Neural progenitor cell (in vitro differentiated cells): ENCODE measurements at regions not wholly inside any gene's neighbourhood (a gene's known extent, or its start where the extent isn't known, plus 50 kb on each side); places are given as distances from the start of the nearest gene placed in this dataset.

ENCODE experiments used
- DNase-seq: peaks from one replicate; pipeline ENCODE4 v3.0.0-alpha.2; 2016; ENCODE audit warnings: low spot score
- H2AFZ ChIP-seq: fragments of 200-600 bp; sonication (generic); replicated peaks from 2 replicates; pipeline ENCODE4 v1.6.1; 2016; ENCODE audit warnings: antibody characterized with exemption
- H3F3A ChIP-seq: fragments of 200-600 bp; sonication (generic); 2 replicates; pipeline ENCODE4 v1.6.1; 2016; ENCODE audit warnings: antibody characterized with exemption, low read depth
- H3K27ac ChIP-seq: fragments of 200-600 bp; sonication (generic); 2 replicates; pipeline ENCODE4 v1.5.1; 2016; ENCODE audit warnings: mild to moderate bottlenecking
- H3K27me3 ChIP-seq: fragments of 200-600 bp; sonication (generic); 2 replicates; pipeline ENCODE4 v1.6.1; 2016; ENCODE audit warnings: mild to moderate bottlenecking, moderate library complexity
- H3K36me3 ChIP-seq: fragments of 200-600 bp; sonication (generic); 2 replicates; pipeline ENCODE4 v1.5.1; 2016
- H3K4me1 ChIP-seq: fragments of 200-600 bp; sonication (generic); 2 replicates; pipeline ENCODE4 v1.6.1; 2016; ENCODE audit warnings: mixed run types
- H3K4me2 ChIP-seq: fragments of 200-600 bp; sonication (generic); 2 replicates; pipeline ENCODE4 v1.6.1; 2016
- H3K4me3 ChIP-seq: fragments of 200-600 bp; sonication (generic); 2 replicates; pipeline ENCODE4 v1.5.1; 2016
- H3K79me2 ChIP-seq: fragments of 200-600 bp; sonication (generic); 2 replicates; pipeline ENCODE4 v1.6.1; 2016; ENCODE audit warnings: low read depth
- H3K9ac ChIP-seq: fragments of 200-600 bp; sonication (generic); 2 replicates; pipeline ENCODE4 v1.6.1; 2016
- H3K9me3 ChIP-seq: fragments of 200-600 bp; sonication (generic); 2 replicates; pipeline ENCODE4 v1.5.1; 2016; ENCODE audit warnings: low read depth
- H4K20me1 ChIP-seq: fragments of 200-600 bp; sonication (generic); 2 replicates; pipeline ENCODE4 v1.6.1; 2016; ENCODE audit warnings: low read depth
- H3K27ac Mint-ChIP-seq: 3 replicates; pipeline ENCODE4 v1.8.0; 2021; ENCODE audit warnings: mixed read lengths
- H3K27me3 Mint-ChIP-seq: 2 replicates; pipeline ENCODE4 v1.8.0; 2022; ENCODE audit warnings: low read depth, mild to moderate bottlenecking, inconsistent platforms, moderate library complexity, mixed read lengths; ENCODE audit not compliant: insufficient read depth
- H3K36me3 Mint-ChIP-seq: 3 replicates; pipeline ENCODE4 v1.8.0; 2021; ENCODE audit warnings: mixed read lengths
- H3K4me1 Mint-ChIP-seq: 3 replicates; pipeline ENCODE4 v1.8.0; 2021; ENCODE audit warnings: mixed read lengths
- H3K4me3 Mint-ChIP-seq: 3 replicates; pipeline ENCODE4 v1.8.0; 2021; ENCODE audit warnings: mild to moderate bottlenecking, moderate library complexity, mixed read lengths
- H3K9me3 Mint-ChIP-seq: 3 replicates; pipeline ENCODE4 v1.8.0; 2020; ENCODE audit warnings: mixed read lengths
- EZH2 ChIP-seq: fragments of 200-600 bp; sonication (generic); IDR thresholded peaks from 2 replicates; pipeline ENCODE4 v1.6.1; 2017; ENCODE audit warnings: antibody characterized with exemption, mild to moderate bottlenecking, moderate library complexity
- EZH2phosphoT487 ChIP-seq: fragments of 200-600 bp; sonication (generic); IDR thresholded peaks from 2 replicates; pipeline ENCODE4 v1.6.1; 2017; ENCODE audit warnings: antibody characterized with exemption
- TF ChIP-seq, protein P1 (sequence below): fragments of 200-600 bp; sonication (generic); IDR thresholded peaks from 2 replicates; pipeline ENCODE4 v1.5.1; 2017; ENCODE audit warnings: antibody characterized with exemption, mild to moderate bottlenecking

DNA sequence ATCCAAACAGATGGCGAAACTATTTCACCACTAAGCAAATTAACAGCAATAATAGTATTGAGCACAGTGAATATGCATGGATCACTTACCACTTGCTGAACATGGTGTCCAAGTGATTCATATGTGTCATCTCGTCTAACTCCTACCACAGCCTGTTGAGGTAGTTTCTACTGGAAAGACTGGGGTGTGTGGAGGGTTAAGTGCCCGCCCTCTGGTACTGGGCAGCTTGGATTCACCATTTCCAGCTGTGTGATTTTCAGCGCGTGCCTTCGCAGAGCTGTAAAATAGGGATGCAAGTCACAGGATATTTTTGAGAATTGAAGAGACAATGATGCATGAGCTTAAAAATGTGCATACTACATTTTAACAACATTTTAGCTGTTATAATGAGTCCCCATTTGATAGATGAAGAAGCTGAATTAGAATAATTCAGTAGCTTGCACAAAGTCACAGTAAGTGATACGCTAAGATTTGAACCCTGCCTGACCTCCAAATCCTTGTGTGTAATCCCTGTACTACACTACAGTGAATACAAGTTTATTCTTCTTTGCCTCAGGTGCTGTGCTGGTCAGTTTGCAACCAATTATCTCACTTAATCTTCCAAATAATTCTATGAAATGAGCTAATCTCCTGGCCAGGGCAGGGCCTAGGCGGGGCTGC, 75.2 kb upstream of the SIX2 start:
- Mint-ChIP-seq H3K36me3 (no peaks in the 10 kb centered on the region), H3K4me1 (peaks cover 2% of the 10 kb centered on the region), H3K4me3 (no peak overlapping the region), H3K27me3 (peaks cover 6% of the 10 kb centered on the region), H3K9me3 (peaks cover 5% of the 10 kb centered on the region), H3K27ac (no peak overlapping the region)
- no peak overlapping the region for H3K27ac ChIP-seq
- H3K9ac ChIP-seq: no peak overlapping the region
- H2AFZ ChIP-seq: no peak overlapping the region
- H3F3A ChIP-seq: no peaks in the 10 kb centered on the region
- no peaks in the 10 kb centered on the region for H4K20me1 ChIP-seq
- H3K79me2 ChIP-seq: no peaks in the 10 kb centered on the region
- H3K27me3 ChIP-seq: no peaks in the 10 kb centered on the region
- H3K4me3 ChIP-seq: no peak overlapping the region
- TF ChIP-seq, protein P1, sequence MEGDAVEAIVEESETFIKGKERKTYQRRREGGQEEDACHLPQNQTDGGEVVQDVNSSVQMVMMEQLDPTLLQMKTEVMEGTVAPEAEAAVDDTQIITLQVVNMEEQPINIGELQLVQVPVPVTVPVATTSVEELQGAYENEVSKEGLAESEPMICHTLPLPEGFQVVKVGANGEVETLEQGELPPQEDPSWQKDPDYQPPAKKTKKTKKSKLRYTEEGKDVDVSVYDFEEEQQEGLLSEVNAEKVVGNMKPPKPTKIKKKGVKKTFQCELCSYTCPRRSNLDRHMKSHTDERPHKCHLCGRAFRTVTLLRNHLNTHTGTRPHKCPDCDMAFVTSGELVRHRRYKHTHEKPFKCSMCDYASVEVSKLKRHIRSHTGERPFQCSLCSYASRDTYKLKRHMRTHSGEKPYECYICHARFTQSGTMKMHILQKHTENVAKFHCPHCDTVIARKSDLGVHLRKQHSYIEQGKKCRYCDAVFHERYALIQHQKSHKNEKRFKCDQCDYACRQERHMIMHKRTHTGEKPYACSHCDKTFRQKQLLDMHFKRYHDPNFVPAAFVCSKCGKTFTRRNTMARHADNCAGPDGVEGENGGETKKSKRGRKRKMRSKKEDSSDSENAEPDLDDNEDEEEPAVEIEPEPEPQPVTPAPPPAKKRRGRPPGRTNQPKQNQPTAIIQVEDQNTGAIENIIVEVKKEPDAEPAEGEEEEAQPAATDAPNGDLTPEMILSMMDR: no peak
- no peak for TF ChIP-seq EZH2phosphoT487
- H3K9me3 ChIP-seq: peaks cover 3% of the 10 kb centered on the region
- no peak for DNase-seq
- H3K4me2 ChIP-seq: no peak overlapping the region
- no peaks in the 10 kb centered on the region for H3K36me3 ChIP-seq
- no peaks in the 10 kb centered on the region for H3K4me1 ChIP-seq

- H3K36me3 Mint-ChIP-seq: no peaks in the 10 kb centered on the region
- peaks cover 5% of the 10 kb centered on the region for H3K9me3 Mint-ChIP-seq
These were observed 73.9 kb upstream of the SIX2 start for GRCh38 chr2:45083175-45083574.

DNA sequence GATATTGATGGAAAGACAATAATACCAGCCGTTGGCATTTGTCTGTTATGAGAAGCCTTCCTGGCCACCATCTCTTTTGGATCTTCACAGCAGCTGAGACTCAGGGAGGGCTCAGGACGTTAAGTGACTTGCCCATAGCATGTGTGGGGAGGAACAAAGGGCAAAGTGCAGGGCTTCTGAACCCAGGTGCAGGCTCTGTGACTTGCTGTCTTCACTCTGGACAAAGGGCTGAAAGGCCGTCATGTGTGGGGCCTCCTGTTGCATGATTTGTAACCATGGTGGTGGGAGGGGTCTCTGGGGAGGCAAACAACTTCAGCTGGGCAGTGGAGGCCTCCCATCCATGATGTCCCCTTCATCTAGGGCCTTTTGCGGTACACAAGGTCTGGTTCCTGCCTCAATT, 65.5 kb upstream of the SIX2 start:
- H4K20me1 ChIP-seq: no peaks in the 10 kb centered on the region
- H3K36me3 Mint-ChIP-seq: no peaks in the 10 kb centered on the region

More at GRCh38 chr2:45083175-45083574, 73.9 kb upstream of the SIX2 start:
- Mint-ChIP-seq H3K27ac (no peak overlapping the region), H3K4me3 (no peak overlapping the region), H3K27me3 (peaks cover 6% of the 10 kb centered on the region), H3K4me1 (peaks cover 2% of the 10 kb centered on the region)
- Histone ChIP-seq H3K27me3 (no peaks in the 10 kb centered on the region), H3K9ac (no peak overlapping the region), H3F3A (no peaks in the 10 kb centered on the region), H3K9me3 (peaks cover 3% of the 10 kb centered on the region), H2AFZ (no peak overlapping the region), H3K4me3 (no peak overlapping the region), H3K27ac (no peak overlapping the region), H3K36me3 (no peaks in the 10 kb centered on the region), H3K79me2 (no peaks in the 10 kb centered on the region), H3K4me2 (no peak overlapping the region), H3K4me1 (no peaks in the 10 kb centered on the region), H4K20me1 (no peaks in the 10 kb centered on the region)
- no peak for TF ChIP-seq EZH2
- no peak for TF ChIP-seq EZH2phosphoT487
- TF ChIP-seq, protein P1: no peak
- DNase-seq: no peak

More for the DNA sequence above, 65.5 kb upstream of the SIX2 start:
- no peak for DNase-seq
- no peaks in the 10 kb centered on the region for H3K79me2 ChIP-seq
- Mint-ChIP-seq H3K27ac (no peak overlapping the region), H3K4me3 (peak overlapping the region; percentile 2), H3K27me3 (peaks cover 4% of the 10 kb centered on the region), H3K9me3 (no peaks in the 10 kb centered on the region), H3K4me1 (peaks cover 35% of the 10 kb centered on the region)
- H3K27ac ChIP-seq: no peak overlapping the region
- no peaks in the 10 kb centered on the region for H3F3A ChIP-seq
- no peak for TF ChIP-seq EZH2phosphoT487
- TF ChIP-seq EZH2: no peak
- TF ChIP-seq, protein P1: no peak
- H3K9me3 ChIP-seq: no peaks in the 10 kb centered on the region
- no peak overlapping the region for H2AFZ ChIP-seq
- peaks cover 17% of the 10 kb centered on the region for H3K4me1 ChIP-seq
- H3K4me3 ChIP-seq: no peak overlapping the region
- no peak overlapping the region for H3K4me2 ChIP-seq
- H3K36me3 ChIP-seq: no peaks in the 10 kb centered on the region
- no peak overlapping the region for H3K9ac ChIP-seq
- H3K27me3 ChIP-seq: no peaks in the 10 kb centered on the region
